ENCODE measurements at regions not wholly inside any gene's neighbourhood (a gene's known extent, or its start where the extent isn't known, plus 50 kb on each side); places are given as distances from the start of the nearest gene placed in this dataset.

- Histone ChIP-seq H3K27ac (ENCODE audit: low read depth, low read length) (no peak overlapping the region), H3K4me2 (ENCODE audit: low read depth, low read length, poor library complexity, severe bottlenecking) (no peak overlapping the region), H2AFZ (ENCODE audit: low read depth, low read length, severe bottlenecking) (no peak overlapping the region), H3K9me2 (replicated peaks; ENCODE audit: insufficient read depth, low read length) (no peaks in the 10 kb centered on the region), H3K27me3 (ENCODE audit: low read length) (no peaks in the 10 kb centered on the region), H3K36me3 (ENCODE audit: low read length) (no peaks in the 10 kb centered on the region), H4K20me1 (ENCODE audit: low read depth, low read length) (no peaks in the 10 kb centered on the region), H3K4me3 (ENCODE audit: insufficient read depth, low read length, poor library complexity, severe bottlenecking) (no peak overlapping the region), H3K79me2 (ENCODE audit: insufficient read depth, low read length) (no peaks in the 10 kb centered on the region), H3K9ac (ENCODE audit: low read length) (no peak overlapping the region), H3F3A (ENCODE audit: insufficient read depth) (no peaks in the 10 kb centered on the region), H3K9me3 (ENCODE audit: insufficient read depth, low read length) (no peaks in the 10 kb centered on the region)
- no peak for TF ChIP-seq EZH2phosphoT487 (conservative IDR thresholded peaks at IDR 0.05; ENCODE audit: low read length)
- TF ChIP-seq, protein P1, sequence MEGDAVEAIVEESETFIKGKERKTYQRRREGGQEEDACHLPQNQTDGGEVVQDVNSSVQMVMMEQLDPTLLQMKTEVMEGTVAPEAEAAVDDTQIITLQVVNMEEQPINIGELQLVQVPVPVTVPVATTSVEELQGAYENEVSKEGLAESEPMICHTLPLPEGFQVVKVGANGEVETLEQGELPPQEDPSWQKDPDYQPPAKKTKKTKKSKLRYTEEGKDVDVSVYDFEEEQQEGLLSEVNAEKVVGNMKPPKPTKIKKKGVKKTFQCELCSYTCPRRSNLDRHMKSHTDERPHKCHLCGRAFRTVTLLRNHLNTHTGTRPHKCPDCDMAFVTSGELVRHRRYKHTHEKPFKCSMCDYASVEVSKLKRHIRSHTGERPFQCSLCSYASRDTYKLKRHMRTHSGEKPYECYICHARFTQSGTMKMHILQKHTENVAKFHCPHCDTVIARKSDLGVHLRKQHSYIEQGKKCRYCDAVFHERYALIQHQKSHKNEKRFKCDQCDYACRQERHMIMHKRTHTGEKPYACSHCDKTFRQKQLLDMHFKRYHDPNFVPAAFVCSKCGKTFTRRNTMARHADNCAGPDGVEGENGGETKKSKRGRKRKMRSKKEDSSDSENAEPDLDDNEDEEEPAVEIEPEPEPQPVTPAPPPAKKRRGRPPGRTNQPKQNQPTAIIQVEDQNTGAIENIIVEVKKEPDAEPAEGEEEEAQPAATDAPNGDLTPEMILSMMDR (IDR thresholded peaks at IDR 0.05; ENCODE audit: insufficient read depth, low read length, poor library complexity, severe bottlenecking), result no peak
Measured at GRCh38 chr13:90107661-90108060, 1239.8 kb upstream of the MIR17HG start.

- H3K9me3 ChIP-seq (ENCODE audit: insufficient read depth, low read length), result no peaks in the 10 kb centered on the region
- H3F3A ChIP-seq (ENCODE audit: insufficient read depth), result no peaks in the 10 kb centered on the region
- no peak overlapping the region for H3K4me3 ChIP-seq (ENCODE audit: insufficient read depth, low read length, poor library complexity, severe bottlenecking)
- H3K9ac ChIP-seq (ENCODE audit: low read length), result no peak overlapping the region
- no peaks in the 10 kb centered on the region for H3K36me3 ChIP-seq (ENCODE audit: low read length)
- H3K79me2 ChIP-seq (ENCODE audit: insufficient read depth, low read length), result no peaks in the 10 kb centered on the region
- H3K9me2 ChIP-seq (replicated peaks; ENCODE audit: insufficient read depth, low read length), result no peaks in the 10 kb centered on the region
- H3K27ac ChIP-seq (ENCODE audit: low read depth, low read length), result no peak overlapping the region
- no peak overlapping the region for H3K4me2 ChIP-seq (ENCODE audit: low read depth, low read length, poor library complexity, severe bottlenecking)
- no peak overlapping the region for H2AFZ ChIP-seq (ENCODE audit: low read depth, low read length, severe bottlenecking)
- H4K20me1 ChIP-seq (ENCODE audit: low read depth, low read length), result no peaks in the 10 kb centered on the region
- TF ChIP-seq EZH2phosphoT487 (conservative IDR thresholded peaks at IDR 0.05; ENCODE audit: low read length), result no peak
- TF ChIP-seq, protein P1 (IDR thresholded peaks at IDR 0.05; ENCODE audit: insufficient read depth, low read length, poor library complexity, severe bottlenecking), result no peak
- no peaks in the 10 kb centered on the region for H3K27me3 ChIP-seq (ENCODE audit: low read length)
Measured at GRCh38 chr13:90108547-90108946, 1238.9 kb upstream of the MIR17HG start.

DNA sequence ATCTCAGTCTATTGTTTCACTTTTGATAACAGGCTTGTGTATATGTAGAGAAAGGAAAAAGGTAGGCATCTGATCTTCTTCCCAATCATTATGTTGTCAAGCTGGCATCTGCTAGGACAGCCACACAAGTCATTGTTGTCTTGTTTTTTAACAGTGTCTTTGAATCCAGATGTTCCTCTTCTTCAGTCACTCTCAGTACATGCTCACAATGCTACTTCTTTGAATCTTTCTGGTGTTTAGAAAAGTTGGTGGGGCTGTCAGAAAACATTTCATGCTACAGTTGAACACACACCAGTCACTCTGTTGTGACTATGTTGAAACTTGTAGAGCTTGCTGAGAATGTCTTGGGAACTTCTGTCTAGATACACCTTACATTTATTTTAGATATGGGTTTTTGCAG is 1231.4 kb upstream of the MIR17HG start:
- no peaks in the 10 kb centered on the region for H3K27me3 ChIP-seq (ENCODE audit: low read length)
- no peaks in the 10 kb centered on the region for H4K20me1 ChIP-seq (ENCODE audit: low read depth, low read length)
- H3K9me2 ChIP-seq (replicated peaks; ENCODE audit: insufficient read depth, low read length), result no peaks in the 10 kb centered on the region
- no peak overlapping the region for H3K9ac ChIP-seq (ENCODE audit: low read length)
- no peak overlapping the region for H3K4me2 ChIP-seq (ENCODE audit: low read depth, low read length, poor library complexity, severe bottlenecking)
- no peaks in the 10 kb centered on the region for H3F3A ChIP-seq (ENCODE audit: insufficient read depth)
- H3K79me2 ChIP-seq (ENCODE audit: insufficient read depth, low read length), result no peaks in the 10 kb centered on the region
- H3K9me3 ChIP-seq (ENCODE audit: insufficient read depth, low read length), result no peaks in the 10 kb centered on the region
- no peaks in the 10 kb centered on the region for H3K36me3 ChIP-seq (ENCODE audit: low read length)
- H3K4me3 ChIP-seq (ENCODE audit: insufficient read depth, low read length, poor library complexity, severe bottlenecking), result no peak overlapping the region
- TF ChIP-seq, protein P1 (IDR thresholded peaks at IDR 0.05; ENCODE audit: insufficient read depth, low read length, poor library complexity, severe bottlenecking), result no peak
- no peak for TF ChIP-seq EZH2phosphoT487 (conservative IDR thresholded peaks at IDR 0.05; ENCODE audit: low read length)
- H2AFZ ChIP-seq (ENCODE audit: low read depth, low read length, severe bottlenecking), result no peak overlapping the region
- no peak overlapping the region for H3K27ac ChIP-seq (ENCODE audit: low read depth, low read length)
